Lung (tissue), 11 donors: ENCODE measurements at regions not wholly inside any gene's neighbourhood (a gene's known extent, or its start where the extent isn't known, plus 50 kb on each side); places are given as distances from the start of the nearest gene placed in this dataset.

ENCODE experiments used
- ATAC-seq: fragments of 200-7000 bp; cut with Tn5 transposase; one replicate; pipeline ENCODE4 v1.9.1; 2020; ENCODE audit warnings: moderate number of reproducible peaks; ENCODE audit not compliant: insufficient read depth, low FRiP score
- DNase-seq, 3 donors: peaks; one replicate each; pipeline ENCODE4 v3.0.0-alpha.2; 2013 to 2017
- H3K27ac ChIP-seq, 2 donors: one replicate each; pipeline ENCODE4 v1.5.1; 2013; ENCODE audit warnings: mild to moderate bottlenecking in 2 of 2, moderate library complexity in 2 of 2, control low read depth in 1 of 2, inconsistent platforms in 1 of 2, low read depth in 1 of 2, low read length in 1 of 2
- H3K27me3 ChIP-seq, 3 donors: one replicate each; pipeline ENCODE4 v1.5.1; 2013; ENCODE audit warnings: low read length in 2 of 3; ENCODE audit not compliant: control insufficient read depth in 3 of 3, insufficient read depth in 3 of 3
- H3K36me3 ChIP-seq, 4 donors: one replicate each; pipeline ENCODE4 v1.5.1; 2013; ENCODE audit warnings: low read length in 4 of 4, mild to moderate bottlenecking in 1 of 4, moderate library complexity in 1 of 4; ENCODE audit not compliant: control insufficient read depth in 4 of 4, insufficient read depth in 4 of 4
- H3K4me1 ChIP-seq, 5 donors: one replicate each; pipeline ENCODE4 v1.5.1; 2013; ENCODE audit warnings: low read length in 5 of 5, mild to moderate bottlenecking in 2 of 5, moderate library complexity in 1 of 5; ENCODE audit not compliant: control insufficient read depth in 5 of 5, insufficient read depth in 5 of 5
- H3K4me3 ChIP-seq: one replicate; pipeline ENCODE4 v1.5.1; 2013; ENCODE audit warnings: mild to moderate bottlenecking, control low read depth, moderate library complexity
- H3K9ac ChIP-seq, 2 donors: one replicate each; pipeline ENCODE4 v1.5.1; 2013; ENCODE audit warnings: low read length in 2 of 2, control low read depth in 1 of 2; ENCODE audit not compliant: insufficient read depth in 1 of 2
- H3K9me3 ChIP-seq, 4 donors: one replicate each; pipeline ENCODE4 v1.5.1; 2013; ENCODE audit warnings: low read length in 3 of 4, mild to moderate bottlenecking in 1 of 4, moderate library complexity in 1 of 4; ENCODE audit not compliant: control insufficient read depth in 4 of 4, insufficient read depth in 3 of 4
- WGBS, 2 donors: extraction: QIAGEN DNeasy Blood & Tissue Kit; methylation state at CpG; one replicate each; pipeline ENCODE4 v1.1.7; 2013; 5-methylcytosine and 5-hydroxymethylcytosine counted together
- TF ChIP-seq, protein P1 (sequence below): IDR thresholded peaks from 2 replicates; pipeline ENCODE4 v1.5.1; 2012; ENCODE audit warnings: mild to moderate bottlenecking; ENCODE audit errors: control extremely low read depth, extremely low read depth
- donor health status: control.
- donor health status: control.
- donor health status: Bipolar disorder and iron deficiency.
- donor health status: healthy.
- donor health status: DM: yes; HTN: yes; CAD: no.

DNA sequence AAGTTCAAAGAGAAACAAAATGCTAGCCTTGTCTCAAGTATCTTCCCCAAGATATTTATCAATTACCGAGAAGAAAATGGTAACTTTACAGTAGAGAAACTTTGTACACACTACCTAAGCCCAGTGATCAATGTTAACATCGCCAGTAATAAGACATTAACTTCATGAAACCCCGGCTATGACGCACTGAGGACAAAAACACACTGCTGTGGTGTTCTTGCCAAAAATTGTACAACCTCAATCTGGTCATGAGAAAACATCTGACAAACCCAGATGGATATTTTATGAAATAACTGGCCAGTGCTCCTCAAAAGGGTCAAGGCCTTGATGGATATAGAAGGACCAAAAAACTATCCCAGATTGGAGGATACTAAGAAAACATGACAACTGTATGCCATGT lies 85.5 kb upstream of the DTNBP1 start:
- H3K27ac ChIP-seq: no peak overlapping the region
- no peaks in the 10 kb centered on the region for H3K4me1 ChIP-seq
- TF ChIP-seq, protein P1, sequence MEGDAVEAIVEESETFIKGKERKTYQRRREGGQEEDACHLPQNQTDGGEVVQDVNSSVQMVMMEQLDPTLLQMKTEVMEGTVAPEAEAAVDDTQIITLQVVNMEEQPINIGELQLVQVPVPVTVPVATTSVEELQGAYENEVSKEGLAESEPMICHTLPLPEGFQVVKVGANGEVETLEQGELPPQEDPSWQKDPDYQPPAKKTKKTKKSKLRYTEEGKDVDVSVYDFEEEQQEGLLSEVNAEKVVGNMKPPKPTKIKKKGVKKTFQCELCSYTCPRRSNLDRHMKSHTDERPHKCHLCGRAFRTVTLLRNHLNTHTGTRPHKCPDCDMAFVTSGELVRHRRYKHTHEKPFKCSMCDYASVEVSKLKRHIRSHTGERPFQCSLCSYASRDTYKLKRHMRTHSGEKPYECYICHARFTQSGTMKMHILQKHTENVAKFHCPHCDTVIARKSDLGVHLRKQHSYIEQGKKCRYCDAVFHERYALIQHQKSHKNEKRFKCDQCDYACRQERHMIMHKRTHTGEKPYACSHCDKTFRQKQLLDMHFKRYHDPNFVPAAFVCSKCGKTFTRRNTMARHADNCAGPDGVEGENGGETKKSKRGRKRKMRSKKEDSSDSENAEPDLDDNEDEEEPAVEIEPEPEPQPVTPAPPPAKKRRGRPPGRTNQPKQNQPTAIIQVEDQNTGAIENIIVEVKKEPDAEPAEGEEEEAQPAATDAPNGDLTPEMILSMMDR: no peak
- no peaks in the 10 kb centered on the region for H3K9me3 ChIP-seq
- no peak for ATAC-seq
- H3K36me3 ChIP-seq: no peaks in the 10 kb centered on the region
- DNase-seq: no peak
- WGBS, 2 donors: 92 to 94% methylated on average over 4 of the region's 4 CpGs
- no peak overlapping the region for H3K4me3 ChIP-seq
- no peak overlapping the region for H3K9ac ChIP-seq
- H3K27me3 ChIP-seq: no peaks in the 10 kb centered on the region

DNA sequence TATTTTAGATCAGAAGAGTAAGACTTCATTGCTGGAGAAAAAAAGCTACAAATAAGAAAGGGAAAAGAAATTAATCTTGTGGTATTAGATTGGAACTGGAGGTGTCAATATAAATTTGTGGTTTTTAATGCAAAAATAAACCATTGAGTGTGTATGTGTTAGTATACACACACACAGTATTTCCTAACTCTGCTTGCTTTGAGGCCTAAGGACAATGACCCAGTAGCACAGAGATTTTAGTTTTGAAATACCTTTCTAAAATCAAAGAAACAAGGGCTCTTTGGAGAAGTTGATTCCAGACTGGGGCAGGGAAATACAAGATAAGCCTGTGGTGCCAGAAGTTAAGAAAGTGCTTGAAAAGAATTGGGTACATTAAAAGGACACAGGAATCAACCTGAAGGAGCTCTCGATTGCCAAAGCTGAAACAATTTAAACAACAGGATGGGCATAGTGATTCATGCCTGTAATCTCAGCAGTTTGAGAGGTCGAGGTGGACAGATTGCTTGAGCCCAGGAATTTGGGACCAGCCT lies 84.6 kb upstream of the DTNBP1 start:
- H3K27me3 ChIP-seq: no peaks in the 10 kb centered on the region
- no peaks in the 10 kb centered on the region for H3K36me3 ChIP-seq
- no peak overlapping the region for H3K4me3 ChIP-seq
- H3K9ac ChIP-seq: no peak overlapping the region
- no peaks in the 10 kb centered on the region for H3K9me3 ChIP-seq
- TF ChIP-seq, protein P1: no peak
- 73 to 89% methylated on average over 2 of the region's 2 CpGs for WGBS, 2 donors
- H3K27ac ChIP-seq: no peak overlapping the region
- DNase-seq (peak in 1 of 3 donors; percentile 17), ATAC-seq (peak; percentile 47)
- H3K4me1 ChIP-seq: no peaks in the 10 kb centered on the region

DNA sequence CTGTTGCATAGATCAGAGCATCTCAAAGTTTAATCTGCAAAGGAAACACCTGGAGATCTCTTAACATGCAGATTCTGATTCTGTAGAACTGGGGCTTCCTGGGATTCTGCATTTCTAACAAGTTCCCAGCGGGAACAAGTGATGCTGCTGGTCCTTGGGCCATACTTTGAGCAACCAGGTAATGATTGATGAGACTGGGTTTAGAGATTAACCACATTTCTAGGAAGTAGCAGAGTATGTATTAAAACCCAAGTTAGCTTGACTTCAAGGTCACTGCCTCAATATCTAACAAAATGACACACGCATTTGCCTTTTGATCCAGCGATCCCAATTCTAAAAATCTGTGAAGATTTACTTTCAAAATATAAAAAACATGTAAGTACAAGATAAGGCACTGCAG lies 83.0 kb upstream of the DTNBP1 start:
- H3K9ac ChIP-seq: no peak overlapping the region

More for the DNA sequence above, 83.0 kb upstream of the DTNBP1 start:
- TF ChIP-seq, protein P1: no peak
- no peaks in the 10 kb centered on the region for H3K36me3 ChIP-seq
- DNase-seq (no peak), ATAC-seq (no peak)
- H3K4me1 ChIP-seq: no peaks in the 10 kb centered on the region
- H3K9me3 ChIP-seq: no peaks in the 10 kb centered on the region
- H3K4me3 ChIP-seq: no peak overlapping the region
- no peak overlapping the region for H3K27ac ChIP-seq
- no peaks in the 10 kb centered on the region for H3K27me3 ChIP-seq
- WGBS, 2 donors: 75 to 92% methylated on average over 3 of the region's 3 CpGs
